CD8-positive, alpha-beta memory T cell (primary cell): ENCODE measurements at regions not wholly inside any gene's neighbourhood (a gene's known extent, or its start where the extent isn't known, plus 50 kb on each side); places are given as distances from the start of the nearest gene placed in this dataset.
"Not testable (repeated sequence)": the region's sequence is repeated elsewhere in the genome, so short reads cannot be mapped to it uniquely, and the experiment has no call there.

ENCODE experiments used
- CTCF ChIA-PET: fragments of 350-600 bp; sonication (Branson Sonifier 250); formaldehyde crosslinking; loops from one replicate; lab custom pipeline; 2021; ENCODE audit warnings: antibody characterized with exemption; lab: Charles Lee
- POLR2A ChIA-PET: fragments of 350-600 bp; sonication (Branson Sonifier 250); formaldehyde crosslinking; loops from one replicate; lab custom pipeline; 2021; ENCODE audit warnings: antibody characterized with exemption; lab: Charles Lee
- DNase-seq, 5 donors: peaks; one replicate each; pipeline versions ENCODE4 v3.0.0 to v3.0.0-alpha.2; 2020 to 2022; ENCODE audit warnings: mixed read lengths in 1 of 5
- H3K27ac ChIP-seq: one replicate; pipeline ENCODE4 v1.7.0; 2013; ENCODE audit warnings: low read depth, mild to moderate bottlenecking, low read length, moderate library complexity
- H3K27me3 ChIP-seq: 2 replicates; pipeline ENCODE4 v1.7.0; 2013; ENCODE audit warnings: low read length, mild to moderate bottlenecking; ENCODE audit not compliant: insufficient read depth, poor library complexity, severe bottlenecking
- H3K36me3 ChIP-seq: 2 replicates; pipeline ENCODE4 v1.7.0; 2013; ENCODE audit warnings: mild to moderate bottlenecking, low read length, moderate library complexity; ENCODE audit not compliant: insufficient read depth
- H3K4me1 ChIP-seq: 2 replicates; pipeline ENCODE4 v1.7.0; 2013; ENCODE audit warnings: mild to moderate bottlenecking, low read length, moderate library complexity; ENCODE audit not compliant: insufficient read depth
- H3K4me3 ChIP-seq: 2 replicates; pipeline ENCODE4 v1.7.0; 2013; ENCODE audit warnings: mild to moderate bottlenecking, low read length
- H3K9me3 ChIP-seq: 2 replicates; pipeline ENCODE4 v1.7.0; 2013; ENCODE audit warnings: mild to moderate bottlenecking, low read length
- H3K27ac Mint-ChIP-seq, 8 donors: one replicate each; pipeline ENCODE4 v1.8.0; 2020 to 2021; ENCODE audit warnings: mixed read lengths in 8 of 8, mild to moderate bottlenecking in 6 of 8, inconsistent platforms in 3 of 8, moderate library complexity in 3 of 8
- H3K27me3 Mint-ChIP-seq, 2 donors: one replicate each; pipeline ENCODE4 v1.8.0; 2020 to 2021; ENCODE audit warnings: mixed read lengths in 2 of 2, mild to moderate bottlenecking in 1 of 2, moderate library complexity in 1 of 2
- H3K36me3 Mint-ChIP-seq, 3 donors: one replicate each; pipeline ENCODE4 v1.8.0; 2020 to 2021; ENCODE audit warnings: mixed read lengths in 3 of 3, inconsistent platforms in 1 of 3, mild to moderate bottlenecking in 1 of 3
- H3K4me1 Mint-ChIP-seq, 3 donors: one replicate each; pipeline ENCODE4 v1.8.0; 2020 to 2021; ENCODE audit warnings: mixed read lengths in 3 of 3, inconsistent platforms in 1 of 3, mild to moderate bottlenecking in 1 of 3
- H3K4me3 Mint-ChIP-seq, 7 donors: one replicate each; pipeline ENCODE4 v1.8.0; 2020 to 2021; ENCODE audit warnings: mixed read lengths in 7 of 7, mild to moderate bottlenecking in 6 of 7, moderate library complexity in 4 of 7, inconsistent platforms in 2 of 7
- H3K9me3 Mint-ChIP-seq, 5 donors: one replicate each; pipeline ENCODE4 v1.8.0; 2020 to 2022; ENCODE audit warnings: mixed read lengths in 5 of 5, mild to moderate bottlenecking in 3 of 5, moderate library complexity in 2 of 5, inconsistent platforms in 1 of 5

- POLR2A ChIA-PET, result no interaction called here
- no peaks in the 10 kb centered on the region for H3K4me1 Mint-ChIP-seq
- H3K27ac Mint-ChIP-seq, result no peak overlapping the region
These were observed 170.7 kb upstream of the FSIP2 start for GRCh38 chr2:185567940-185568339.

GRCh38 chr2:185578322-185578721 lies 160.3 kb upstream of the FSIP2 start:
- Mint-ChIP-seq H3K27ac (no peak overlapping the region), H3K27me3 (no peaks in the 10 kb centered on the region), H3K4me1 (no peaks in the 10 kb centered on the region), H3K4me3 (no peak overlapping the region), H3K9me3 (peaks cover 0 to 12% (median 2%) of the 10 kb centered on the region in 5 donors), H3K36me3 (no peaks in the 10 kb centered on the region)
- Histone ChIP-seq H3K36me3 (no peaks in the 10 kb centered on the region), H3K9me3 (no peaks in the 10 kb centered on the region), H3K4me3 (no peak overlapping the region), H3K27ac (no peak overlapping the region), H3K27me3 (no peaks in the 10 kb centered on the region), H3K4me1 (no peaks in the 10 kb centered on the region)
- ChIA-PET POLR2A (no interaction called here), CTCF (no interaction called here)
- DNase-seq, result no peak

More at GRCh38 chr2:185567940-185568339, 170.7 kb upstream of the FSIP2 start:
- no peaks in the 10 kb centered on the region for H3K27me3 ChIP-seq
- Mint-ChIP-seq H3K27me3 (no peaks in the 10 kb centered on the region), H3K9me3 (peaks cover 2 to 30% (median 15%) of the 10 kb centered on the region in 5 donors), H3K36me3 (no peaks in the 10 kb centered on the region), H3K4me3 (no peak overlapping the region)
- H3K36me3 ChIP-seq, result no peaks in the 10 kb centered on the region
- H3K27ac ChIP-seq, result no peak overlapping the region
- no peak overlapping the region for H3K4me3 ChIP-seq
- CTCF ChIA-PET, result no interaction called here
- DNase-seq, result no peak
- no peaks in the 10 kb centered on the region for H3K4me1 ChIP-seq
- H3K9me3 ChIP-seq, result no peaks in the 10 kb centered on the region

- Histone ChIP-seq H3K9me3 (no peaks in the 10 kb centered on the region), H3K36me3 (no peaks in the 10 kb centered on the region), H3K4me3 (no peak overlapping the region), H3K27ac (no peak overlapping the region), H3K4me1 (no peaks in the 10 kb centered on the region), H3K27me3 (no peaks in the 10 kb centered on the region)
- Mint-ChIP-seq H3K4me3 (no peak overlapping the region), H3K4me1 (no peaks in the 10 kb centered on the region), H3K9me3 (peaks cover 7 to 14% (median 10%) of the 10 kb centered on the region in 5 donors), H3K27me3 (no peaks in the 10 kb centered on the region), H3K36me3 (no peaks in the 10 kb centered on the region), H3K27ac (no peak overlapping the region)
- CTCF ChIA-PET, result no interaction called here
- POLR2A ChIA-PET, result no interaction called here
- DNase-seq, result no peak
These were observed 155.4 kb upstream of the FSIP2 start for GRCh38 chr2:185583058-185583816.

- H3K27me3 Mint-ChIP-seq, POLR2A ChIA-PET, H3K36me3 Mint-ChIP-seq, H3K4me3 ChIP-seq, H3K27ac ChIP-seq, CTCF ChIA-PET, H3K27me3 ChIP-seq, H3K4me1 Mint-ChIP-seq, H3K9me3 ChIP-seq, H3K36me3 ChIP-seq, H3K4me1 ChIP-seq, H3K4me3 Mint-ChIP-seq, H3K27ac Mint-ChIP-seq, DNase-seq: not testable (repeated sequence)
- H3K9me3 Mint-ChIP-seq, result peaks cover 10 to 18% (median 10%) of the 10 kb centered on the region in 5 donors
These were observed 153.4 kb upstream of the FSIP2 start for GRCh38 chr2:185585165-185585564.

GRCh38 chr2:185591276-185591675 lies 147.3 kb upstream of the FSIP2 start:
- H3K4me1 ChIP-seq, DNase-seq, H3K4me1 Mint-ChIP-seq, H3K36me3 ChIP-seq, H3K27ac Mint-ChIP-seq, CTCF ChIA-PET, H3K27ac ChIP-seq, H3K36me3 Mint-ChIP-seq, H3K27me3 ChIP-seq, H3K9me3 ChIP-seq, H3K4me3 Mint-ChIP-seq, POLR2A ChIA-PET, H3K4me3 ChIP-seq, H3K27me3 Mint-ChIP-seq: not testable (repeated sequence)
- H3K9me3 Mint-ChIP-seq, result peaks cover 8 to 20% (median 9%) of the 10 kb centered on the region in 5 donors

GRCh38 chr2:185607945-185608344 lies 130.7 kb upstream of the FSIP2 start:
- no peaks in the 10 kb centered on the region for H3K27me3 Mint-ChIP-seq
- H3K9me3 Mint-ChIP-seq, result peaks cover 0 to 6% (median 3%) of the 10 kb centered on the region in 5 donors

GRCh38 chr2:185608799-185609198 lies 129.8 kb upstream of the FSIP2 start:
- no peaks in the 10 kb centered on the region for H3K4me1 ChIP-seq
- no peaks in the 10 kb centered on the region for H3K36me3 ChIP-seq
- H3K4me1 Mint-ChIP-seq, result no peaks in the 10 kb centered on the region
- H3K27ac Mint-ChIP-seq, result no peak overlapping the region
- no peaks in the 10 kb centered on the region for H3K36me3 Mint-ChIP-seq
- H3K27ac ChIP-seq, result no peak overlapping the region
- H3K4me3 ChIP-seq, result no peak overlapping the region
- no peak for DNase-seq
- no peak overlapping the region for H3K4me3 Mint-ChIP-seq
- no peaks in the 10 kb centered on the region for H3K27me3 ChIP-seq
- no peaks in the 10 kb centered on the region for H3K9me3 ChIP-seq
- POLR2A ChIA-PET, result no interaction called here
- H3K9me3 Mint-ChIP-seq, result peaks cover 0 to 8% (median 3%) of the 10 kb centered on the region in 5 donors
- CTCF ChIA-PET, result no interaction called here
- H3K27me3 Mint-ChIP-seq, result no peaks in the 10 kb centered on the region

More at GRCh38 chr2:185607945-185608344, 130.7 kb upstream of the FSIP2 start:
- Histone ChIP-seq H3K36me3 (no peaks in the 10 kb centered on the region), H3K27ac (no peak overlapping the region), H3K9me3 (no peaks in the 10 kb centered on the region), H3K27me3 (no peaks in the 10 kb centered on the region), H3K4me1 (no peaks in the 10 kb centered on the region), H3K4me3 (no peak overlapping the region)
- Mint-ChIP-seq H3K4me3 (no peak overlapping the region), H3K4me1 (no peaks in the 10 kb centered on the region), H3K27ac (no peak overlapping the region), H3K36me3 (no peaks in the 10 kb centered on the region)
- no peak for DNase-seq
- POLR2A ChIA-PET, result no interaction called here
- CTCF ChIA-PET, result no interaction called here

GRCh38 chr2:185610301-185610700 lies 128.3 kb upstream of the FSIP2 start:
- H3K27me3 ChIP-seq, result no peaks in the 10 kb centered on the region
- H3K4me1 ChIP-seq, result no peaks in the 10 kb centered on the region
- H3K4me3 ChIP-seq, result no peak overlapping the region
- no peaks in the 10 kb centered on the region for H3K36me3 ChIP-seq
- Mint-ChIP-seq H3K27ac (no peak overlapping the region), H3K27me3 (no peaks in the 10 kb centered on the region), H3K4me1 (no peaks in the 10 kb centered on the region), H3K36me3 (no peaks in the 10 kb centered on the region), H3K9me3 (peaks cover 0 to 9% (median under 1%) of the 10 kb centered on the region in 5 donors), H3K4me3 (no peak overlapping the region)
- ChIA-PET CTCF (no interaction called here), POLR2A (no interaction called here)
- no peaks in the 10 kb centered on the region for H3K9me3 ChIP-seq
- no peak overlapping the region for H3K27ac ChIP-seq
- DNase-seq, result no peak
